OCI-LY7 (cell line): ENCODE measurements at regions not wholly inside any gene's neighbourhood (a gene's known extent, or its start where the extent isn't known, plus 50 kb on each side); places are given as distances from the start of the nearest gene placed in this dataset.
"Not testable (repeated sequence)": the region's sequence is repeated elsewhere in the genome, so short reads cannot be mapped to it uniquely, and the experiment has no call there.

Source experiments
- EZH2phosphoT487 ChIP-seq: fragments of 200-600 bp; sonication (generic); IDR thresholded peaks from 2 replicates; pipeline ENCODE4 v1.6.1; 2018; ENCODE audit warnings: low read depth, borderline replicate concordance, mild to moderate bottlenecking, mixed run types, antibody characterized with exemption, low read length, moderate library complexity, mixed read lengths
- TF ChIP-seq, protein P1 (sequence below): fragments of 200-600 bp; sonication (generic); conservative IDR thresholded peaks from 2 replicates; pipeline ENCODE4 v1.5.1; 2014; ENCODE audit warnings: mild to moderate bottlenecking, antibody characterized with exemption, low read length, moderate library complexity, mixed read lengths

- not testable (repeated sequence) for TF ChIP-seq EZH2phosphoT487
- TF ChIP-seq, protein P1, sequence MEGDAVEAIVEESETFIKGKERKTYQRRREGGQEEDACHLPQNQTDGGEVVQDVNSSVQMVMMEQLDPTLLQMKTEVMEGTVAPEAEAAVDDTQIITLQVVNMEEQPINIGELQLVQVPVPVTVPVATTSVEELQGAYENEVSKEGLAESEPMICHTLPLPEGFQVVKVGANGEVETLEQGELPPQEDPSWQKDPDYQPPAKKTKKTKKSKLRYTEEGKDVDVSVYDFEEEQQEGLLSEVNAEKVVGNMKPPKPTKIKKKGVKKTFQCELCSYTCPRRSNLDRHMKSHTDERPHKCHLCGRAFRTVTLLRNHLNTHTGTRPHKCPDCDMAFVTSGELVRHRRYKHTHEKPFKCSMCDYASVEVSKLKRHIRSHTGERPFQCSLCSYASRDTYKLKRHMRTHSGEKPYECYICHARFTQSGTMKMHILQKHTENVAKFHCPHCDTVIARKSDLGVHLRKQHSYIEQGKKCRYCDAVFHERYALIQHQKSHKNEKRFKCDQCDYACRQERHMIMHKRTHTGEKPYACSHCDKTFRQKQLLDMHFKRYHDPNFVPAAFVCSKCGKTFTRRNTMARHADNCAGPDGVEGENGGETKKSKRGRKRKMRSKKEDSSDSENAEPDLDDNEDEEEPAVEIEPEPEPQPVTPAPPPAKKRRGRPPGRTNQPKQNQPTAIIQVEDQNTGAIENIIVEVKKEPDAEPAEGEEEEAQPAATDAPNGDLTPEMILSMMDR: not testable (repeated sequence)
Observed at GRCh38 chrX:96128058-96128457, 556.6 kb upstream of the DIAPH2 start.
